ENCODE measurements at regions not wholly inside any gene's neighbourhood (a gene's known extent, or its start where the extent isn't known, plus 50 kb on each side); places are given as distances from the start of the nearest gene placed in this dataset.

- H3K4me3 ChIP-seq = no peak overlapping the region
- no peak for DNase-seq (ENCODE audit: low spot score)
- TF ChIP-seq CTCF (IDR thresholded peaks at IDR 0.05) = no peak
- H3K27ac ChIP-seq = no peak overlapping the region
These were observed 1349.5 kb downstream of the ADGRL3 start for GRCh38 chr4:62549601-62550000.

- no peak for DNase-seq (ENCODE audit: low spot score)
- TF ChIP-seq CTCF (IDR thresholded peaks at IDR 0.05) = no peak
- no peak overlapping the region for H3K27ac ChIP-seq
These were observed 1348.6 kb downstream of the ADGRL3 start for GRCh38 chr4:62548765-62549164.

GRCh38 chr4:62548108-62548524 is 1348.0 kb downstream of the ADGRL3 start:
- no peak for TF ChIP-seq CTCF (IDR thresholded peaks at IDR 0.05)

More at GRCh38 chr4:62548765-62549164, 1348.6 kb downstream of the ADGRL3 start:
- H3K4me3 ChIP-seq = no peak overlapping the region

GRCh38 chr4:62544428-62544827 is 1344.3 kb downstream of the ADGRL3 start:
- no peak for TF ChIP-seq CTCF (IDR thresholded peaks at IDR 0.05)
- Histone ChIP-seq H3K4me3 (no peak overlapping the region), H3K27ac (no peak overlapping the region)
- no peak for DNase-seq (ENCODE audit: low spot score)

More at GRCh38 chr4:62548108-62548524, 1348.0 kb downstream of the ADGRL3 start:
- DNase-seq (ENCODE audit: low spot score) = no peak
- no peak overlapping the region for H3K27ac ChIP-seq
- H3K4me3 ChIP-seq = no peak overlapping the region

GRCh38 chr4:62543002-62543401 is 1342.9 kb downstream of the ADGRL3 start:
- Histone ChIP-seq H3K4me3 (no peak overlapping the region), H3K27ac (no peak overlapping the region)
- no peak for TF ChIP-seq CTCF (IDR thresholded peaks at IDR 0.05)
- DNase-seq (ENCODE audit: low spot score) = no peak

- no peak for DNase-seq (ENCODE audit: low spot score)
- Histone ChIP-seq H3K4me3 (no peak overlapping the region), H3K27ac (no peak overlapping the region)
- TF ChIP-seq CTCF (IDR thresholded peaks at IDR 0.05) = no peak
These were observed 1333.4 kb downstream of the ADGRL3 start for GRCh38 chr4:62533573-62533972.

GRCh38 chr4:62531731-62532130 is 1331.6 kb downstream of the ADGRL3 start:
- DNase-seq (ENCODE audit: low spot score) = no peak
- Histone ChIP-seq H3K4me3 (no peak overlapping the region), H3K27ac (no peak overlapping the region)
- TF ChIP-seq CTCF (IDR thresholded peaks at IDR 0.05) = no peak
